Panc1 (cell line): ENCODE measurements at regions not wholly inside any gene's neighbourhood (a gene's known extent, or its start where the extent isn't known, plus 50 kb on each side); places are given as distances from the start of the nearest gene placed in this dataset.

Source experiments
- ATAC-seq: fragments of 200-7000 bp; cut with Tn5 transposase; 2 replicates; pipeline ENCODE4 v1.9.1; 2020; ENCODE audit warnings: mild to moderate bottlenecking, moderate library complexity
- BruUV-seq: library from RNA; stranded (reverse); fragments of 400-500 nt; replicated peaks from 2 replicates; lab custom pipeline; 2021; lab: Mats Ljungman, UMichigan
- CTCF ChIA-PET: fragments of 300-600 bp; sonication (Branson Sonifier 250); formaldehyde crosslinking; loops from one replicate; lab custom pipeline; 2022; ENCODE audit warnings: antibody characterized with exemption; lab: Charles Lee
- POLR2A ChIA-PET: fragments of 300-600 bp; sonication (Branson Sonifier 250); formaldehyde crosslinking; loops from one replicate; lab custom pipeline; 2022; ENCODE audit warnings: antibody characterized with exemption; lab: Charles Lee
- DNase-seq: peaks from one replicate; pipeline ENCODE4 v3.0.0-alpha.2; 2010; ENCODE audit warnings: low read depth, low spot score
- H3K27ac ChIP-seq: 2 replicates; pipeline ENCODE4 v1.5.1; 2011; ENCODE audit warnings: mild to moderate bottlenecking, low read length, inconsistent platforms
- H3K27me3 ChIP-seq: fragments of 200-500 bp; sonication (Bioruptor generic); 2 replicates; pipeline ENCODE4 v1.6.0; 2014; ENCODE audit warnings: low read length, inconsistent platforms; ENCODE audit not compliant: control insufficient read depth, insufficient read depth
- H3K36me3 ChIP-seq: fragments of 200-500 bp; sonication (Bioruptor generic); 2 replicates; pipeline ENCODE4 v1.5.1; 2014; ENCODE audit warnings: inconsistent platforms, mild to moderate bottlenecking, low read length, moderate library complexity; ENCODE audit not compliant: control insufficient read depth, insufficient read depth
- H3K4me1 ChIP-seq: 2 replicates; pipeline ENCODE4 v1.5.1; 2011; ENCODE audit warnings: inconsistent platforms, mild to moderate bottlenecking, low read length, moderate library complexity; ENCODE audit not compliant: control insufficient read depth, insufficient read depth
- H3K4me3 ChIP-seq, 2 experiments: 2 replicates each; pipeline ENCODE4 v1.5.1; 2011 to 2012; ENCODE audit warnings: low read depth in 2 of 2, low read length in 2 of 2, mild to moderate bottlenecking in 2 of 2, inconsistent platforms in 1 of 2, moderate library complexity in 1 of 2
- H3K9me3 ChIP-seq: fragments of 200-500 bp; sonication (Bioruptor generic); 2 replicates; pipeline ENCODE4 v1.5.1; 2014; ENCODE audit warnings: low read depth, mild to moderate bottlenecking, inconsistent platforms, low read length, moderate library complexity; ENCODE audit not compliant: control insufficient read depth, insufficient read depth
- POLR2AphosphoS5 ChIP-seq: IDR thresholded peaks from 2 replicates; pipeline ENCODE4 v1.6.1; 2012; ENCODE audit warnings: mild to moderate bottlenecking, low read depth, low read length, moderate library complexity
- SIN3A ChIP-seq: IDR thresholded peaks from 2 replicates; pipeline ENCODE4 v1.6.1; 2012; ENCODE audit warnings: low read depth, mild to moderate bottlenecking, low read length, moderate library complexity, borderline replicate concordance; ENCODE audit not compliant: insufficient read depth
- TCF7L2 ChIP-seq: IDR thresholded peaks from 2 replicates; pipeline ENCODE4 v1.6.1; 2011; ENCODE audit warnings: mild to moderate bottlenecking, low read depth, low read length, inconsistent platforms
- in situ Hi-C: cut with HindIII; loops from 2 replicates; pipeline ENCODE4 v1.10.0; 2016; ENCODE audit warnings: low sequenced_read_pairs, low pct_unique_long_range_greater_than_20kb
- intact Hi-C: fragments of 100-400 bp; cut with micrococcal nuclease; formaldehyde crosslinking; loops from one replicate; pipeline ENCODE4 v1.10.0; 2022; ENCODE audit not compliant: unreplicated experiment
- TF ChIP-seq, protein P1 (sequence below), 2 experiments: IDR thresholded peaks; 2 replicates each; pipeline ENCODE4 v1.6.1; 2011 to 2012; ENCODE audit warnings: low read depth in 2 of 2, control low read depth in 1 of 2, low read length in 1 of 2, mild to moderate bottlenecking in 1 of 2, moderate library complexity in 1 of 2; ENCODE audit not compliant: insufficient read depth in 1 of 2
- TF ChIP-seq, protein P2 (sequence below): fragments of 450-650 bp; IDR thresholded peaks from 2 replicates; pipeline ENCODE4 v1.5.1; 2017; ENCODE audit warnings: mild to moderate bottlenecking

DNA sequence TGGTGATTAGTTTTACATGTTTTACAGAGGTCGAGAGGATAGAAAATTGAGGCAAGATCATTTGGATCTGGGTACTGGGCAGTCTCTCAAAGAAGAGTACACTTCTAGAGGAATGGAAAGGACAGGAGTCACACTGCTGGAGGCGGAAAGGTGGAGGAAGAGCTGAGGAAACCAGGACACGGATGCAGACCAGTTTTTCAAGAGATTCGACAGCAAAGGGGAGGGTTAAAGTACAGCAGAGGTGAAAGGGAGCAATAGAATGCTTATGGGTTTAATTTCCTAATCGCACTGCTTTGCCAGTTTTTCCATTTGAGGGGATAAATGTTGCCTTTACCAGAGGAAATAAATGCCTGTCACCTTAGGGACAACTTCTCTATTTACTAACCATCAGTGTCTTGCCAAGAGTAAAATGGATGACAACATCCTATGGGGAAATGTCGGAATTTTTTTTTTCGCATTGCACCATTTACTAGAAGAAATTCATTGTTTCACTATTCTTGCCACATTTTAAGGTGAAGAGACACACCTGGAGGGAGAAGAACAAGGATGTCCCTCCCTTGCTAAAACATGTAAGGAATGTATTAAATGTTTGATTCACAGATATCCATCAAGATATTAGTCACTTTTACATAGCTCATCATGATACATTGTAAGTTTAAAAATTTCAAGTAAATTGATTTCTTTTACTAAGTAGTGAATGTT, 226.6 kb downstream of the COL12A1 start:
- in situ Hi-C loops (no loop called here), intact Hi-C loops (no loop called here)
- Histone ChIP-seq H3K27ac (no peak overlapping the region), H3K4me3 (no peak overlapping the region), H3K36me3 (no peaks in the 10 kb centered on the region; the same call in 1 of the 2 replicates), H3K9me3 (no peaks in the 10 kb centered on the region), H3K4me1 (no peaks in the 10 kb centered on the region), H3K27me3 (no peaks in the 10 kb centered on the region)
- ATAC-seq (no peak), DNase-seq (no peak)
- TF ChIP-seq, protein P1, sequence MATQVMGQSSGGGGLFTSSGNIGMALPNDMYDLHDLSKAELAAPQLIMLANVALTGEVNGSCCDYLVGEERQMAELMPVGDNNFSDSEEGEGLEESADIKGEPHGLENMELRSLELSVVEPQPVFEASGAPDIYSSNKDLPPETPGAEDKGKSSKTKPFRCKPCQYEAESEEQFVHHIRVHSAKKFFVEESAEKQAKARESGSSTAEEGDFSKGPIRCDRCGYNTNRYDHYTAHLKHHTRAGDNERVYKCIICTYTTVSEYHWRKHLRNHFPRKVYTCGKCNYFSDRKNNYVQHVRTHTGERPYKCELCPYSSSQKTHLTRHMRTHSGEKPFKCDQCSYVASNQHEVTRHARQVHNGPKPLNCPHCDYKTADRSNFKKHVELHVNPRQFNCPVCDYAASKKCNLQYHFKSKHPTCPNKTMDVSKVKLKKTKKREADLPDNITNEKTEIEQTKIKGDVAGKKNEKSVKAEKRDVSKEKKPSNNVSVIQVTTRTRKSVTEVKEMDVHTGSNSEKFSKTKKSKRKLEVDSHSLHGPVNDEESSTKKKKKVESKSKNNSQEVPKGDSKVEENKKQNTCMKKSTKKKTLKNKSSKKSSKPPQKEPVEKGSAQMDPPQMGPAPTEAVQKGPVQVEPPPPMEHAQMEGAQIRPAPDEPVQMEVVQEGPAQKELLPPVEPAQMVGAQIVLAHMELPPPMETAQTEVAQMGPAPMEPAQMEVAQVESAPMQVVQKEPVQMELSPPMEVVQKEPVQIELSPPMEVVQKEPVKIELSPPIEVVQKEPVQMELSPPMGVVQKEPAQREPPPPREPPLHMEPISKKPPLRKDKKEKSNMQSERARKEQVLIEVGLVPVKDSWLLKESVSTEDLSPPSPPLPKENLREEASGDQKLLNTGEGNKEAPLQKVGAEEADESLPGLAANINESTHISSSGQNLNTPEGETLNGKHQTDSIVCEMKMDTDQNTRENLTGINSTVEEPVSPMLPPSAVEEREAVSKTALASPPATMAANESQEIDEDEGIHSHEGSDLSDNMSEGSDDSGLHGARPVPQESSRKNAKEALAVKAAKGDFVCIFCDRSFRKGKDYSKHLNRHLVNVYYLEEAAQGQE (IDR thresholded peaks at IDR 0.05; ENCODE audit: insufficient read depth in 1 of 2, low read depth in 2 of 2, low read length in 1 of 2) = no peak
- TF ChIP-seq SIN3A (no peak), POLR2AphosphoS5 (no peak), TCF7L2 (no peak)
- TF ChIP-seq, protein P2, sequence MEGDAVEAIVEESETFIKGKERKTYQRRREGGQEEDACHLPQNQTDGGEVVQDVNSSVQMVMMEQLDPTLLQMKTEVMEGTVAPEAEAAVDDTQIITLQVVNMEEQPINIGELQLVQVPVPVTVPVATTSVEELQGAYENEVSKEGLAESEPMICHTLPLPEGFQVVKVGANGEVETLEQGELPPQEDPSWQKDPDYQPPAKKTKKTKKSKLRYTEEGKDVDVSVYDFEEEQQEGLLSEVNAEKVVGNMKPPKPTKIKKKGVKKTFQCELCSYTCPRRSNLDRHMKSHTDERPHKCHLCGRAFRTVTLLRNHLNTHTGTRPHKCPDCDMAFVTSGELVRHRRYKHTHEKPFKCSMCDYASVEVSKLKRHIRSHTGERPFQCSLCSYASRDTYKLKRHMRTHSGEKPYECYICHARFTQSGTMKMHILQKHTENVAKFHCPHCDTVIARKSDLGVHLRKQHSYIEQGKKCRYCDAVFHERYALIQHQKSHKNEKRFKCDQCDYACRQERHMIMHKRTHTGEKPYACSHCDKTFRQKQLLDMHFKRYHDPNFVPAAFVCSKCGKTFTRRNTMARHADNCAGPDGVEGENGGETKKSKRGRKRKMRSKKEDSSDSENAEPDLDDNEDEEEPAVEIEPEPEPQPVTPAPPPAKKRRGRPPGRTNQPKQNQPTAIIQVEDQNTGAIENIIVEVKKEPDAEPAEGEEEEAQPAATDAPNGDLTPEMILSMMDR = no peak
- no TSS peak for BruUV-seq
- ChIA-PET POLR2A (no interaction called here), CTCF (no interaction called here)

DNA sequence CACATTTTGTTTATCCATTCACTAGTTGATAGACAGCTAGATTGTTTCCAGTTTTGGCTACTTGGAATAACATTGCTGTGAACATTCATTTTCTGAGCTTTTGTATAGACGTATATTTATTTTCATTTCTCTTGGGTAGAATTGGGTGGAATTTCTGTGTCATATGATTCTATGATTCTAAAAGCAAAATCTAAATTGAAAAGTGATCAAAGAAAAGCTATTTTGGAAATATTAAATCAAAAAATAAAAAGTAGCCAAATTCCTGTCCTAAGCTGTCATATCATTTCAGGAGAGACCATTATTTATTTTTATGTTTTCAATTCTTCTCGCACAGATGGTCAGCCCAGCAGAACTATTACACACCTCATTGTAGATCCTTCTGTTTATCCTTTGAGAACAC, 229.2 kb downstream of the COL12A1 start:
- DNase-seq (no peak), ATAC-seq (no peak)
- H3K9me3 ChIP-seq = no peaks in the 10 kb centered on the region
- TF ChIP-seq, protein P2 = no peak
- H3K27ac ChIP-seq = no peak overlapping the region
- in situ Hi-C loops = no loop called here
- ChIA-PET POLR2A (no interaction called here), CTCF (no interaction called here)
- H3K4me1 ChIP-seq = no peaks in the 10 kb centered on the region
- H3K36me3 ChIP-seq = no peaks in the 10 kb centered on the region; the same call in 1 of the 2 replicates
- no peaks in the 10 kb centered on the region for H3K27me3 ChIP-seq
- BruUV-seq = no TSS peak
- intact Hi-C loops = no loop called here
- no peak overlapping the region for H3K4me3 ChIP-seq
